Activated B cell treated with CpG ODN at 0.5 μM for 24 hours (primary cell): ENCODE measurements at regions not wholly inside any gene's neighbourhood (a gene's known extent, or its start where the extent isn't known, plus 50 kb on each side); places are given as distances from the start of the nearest gene placed in this dataset.

Experiments
- ATAC-seq: fragments of 200-7000 bp; cut with Tn5 transposase; one replicate; pipeline ENCODE4 v1.10.0; 2021; ENCODE audit warnings: low read depth, mild to moderate bottlenecking, moderate library complexity
- CTCF ChIA-PET: fragments of 350-600 bp; sonication (Branson Sonifier 250); formaldehyde crosslinking; loops from one replicate; lab custom pipeline; 2021; ENCODE audit warnings: antibody characterized with exemption; lab: Charles Lee
- POLR2A ChIA-PET: fragments of 350-600 bp; sonication (Branson Sonifier 250); formaldehyde crosslinking; loops from one replicate; lab custom pipeline; 2021; ENCODE audit warnings: antibody characterized with exemption; lab: Charles Lee
- DNase-seq: peaks from one replicate; pipeline ENCODE4 v3.0.0; 2022
- H3K27ac Mint-ChIP-seq: one replicate; pipeline ENCODE4 v1.8.0; 2020; ENCODE audit warnings: mixed read lengths
- H3K27me3 Mint-ChIP-seq: one replicate; pipeline ENCODE4 v1.8.0; 2021; ENCODE audit warnings: mixed read lengths
- H3K36me3 Mint-ChIP-seq: one replicate; pipeline ENCODE4 v1.8.0; 2021; ENCODE audit warnings: low read depth, mixed read lengths
- H3K4me1 Mint-ChIP-seq: one replicate; pipeline ENCODE4 v1.8.0; 2021; ENCODE audit warnings: mixed read lengths
- H3K4me3 Mint-ChIP-seq: one replicate; pipeline ENCODE4 v1.8.0; 2020; ENCODE audit warnings: mild to moderate bottlenecking, mixed read lengths
- H3K9me3 Mint-ChIP-seq: one replicate; pipeline ENCODE4 v1.8.0; 2020; ENCODE audit warnings: mixed read lengths
- CTCF ChIP-seq: fragments of 200-600 bp; IDR thresholded peaks from one replicate; pipeline ENCODE4 v1.8.0; 2022; ENCODE audit warnings: antibody characterized with exemption, mild to moderate bottlenecking
- intact Hi-C: fragments of 100-400 bp; cut with micrococcal nuclease; formaldehyde crosslinking; loops from one replicate; pipeline ENCODE4 v1.15.1; 2024

GRCh38 chr12:98064501-98064900 lies 450.9 kb upstream of the TMPO start:
- no peaks in the 10 kb centered on the region for H3K9me3 Mint-ChIP-seq
- POLR2A ChIA-PET = no interaction called here
- DNase-seq (no peak), ATAC-seq (no peak)
- H3K36me3 Mint-ChIP-seq = no peaks in the 10 kb centered on the region
- no peak overlapping the region for H3K4me3 Mint-ChIP-seq
- CTCF ChIA-PET = no interaction called here
- no peaks in the 10 kb centered on the region for H3K27me3 Mint-ChIP-seq
- intact Hi-C loops = no loop called here
- no peak for TF ChIP-seq CTCF
- no peaks in the 10 kb centered on the region for H3K4me1 Mint-ChIP-seq
- H3K27ac Mint-ChIP-seq = no peak overlapping the region

- intact Hi-C loops = no loop called here
These were observed 447.6 kb upstream of the TMPO start for GRCh38 chr12:98067795-98068194.

GRCh38 chr12:98073610-98074009 lies 441.8 kb upstream of the TMPO start:
- POLR2A ChIA-PET = no interaction called here
- ATAC-seq (no peak), DNase-seq (no peak)
- Mint-ChIP-seq H3K4me1 (no peaks in the 10 kb centered on the region), H3K9me3 (no peaks in the 10 kb centered on the region), H3K36me3 (no peaks in the 10 kb centered on the region), H3K27me3 (no peaks in the 10 kb centered on the region), H3K4me3 (no peak overlapping the region), H3K27ac (no peak overlapping the region)
- CTCF ChIA-PET = no interaction called here
- intact Hi-C loops = no loop called here
- TF ChIP-seq CTCF = no peak

More at GRCh38 chr12:98067795-98068194, 447.6 kb upstream of the TMPO start:
- DNase-seq (no peak), ATAC-seq (no peak)
- no peak overlapping the region for H3K27ac Mint-ChIP-seq
- no peaks in the 10 kb centered on the region for H3K27me3 Mint-ChIP-seq
- no peaks in the 10 kb centered on the region for H3K36me3 Mint-ChIP-seq
- no peak for TF ChIP-seq CTCF
- CTCF ChIA-PET = no interaction called here
- no peaks in the 10 kb centered on the region for H3K9me3 Mint-ChIP-seq
- POLR2A ChIA-PET = no interaction called here
- no peak overlapping the region for H3K4me3 Mint-ChIP-seq
- no peaks in the 10 kb centered on the region for H3K4me1 Mint-ChIP-seq

GRCh38 chr12:98074286-98074685 lies 441.1 kb upstream of the TMPO start:
- H3K36me3 Mint-ChIP-seq = no peaks in the 10 kb centered on the region
- ChIA-PET POLR2A (no interaction called here), CTCF (no interaction called here)
- no peak for DNase-seq
- H3K9me3 Mint-ChIP-seq = no peaks in the 10 kb centered on the region
- H3K27me3 Mint-ChIP-seq = no peaks in the 10 kb centered on the region
- no peak overlapping the region for H3K27ac Mint-ChIP-seq
- H3K4me1 Mint-ChIP-seq = no peaks in the 10 kb centered on the region
- no peak for TF ChIP-seq CTCF
- no peak overlapping the region for H3K4me3 Mint-ChIP-seq
- intact Hi-C loops = no loop called here
- ATAC-seq = no peak

- Mint-ChIP-seq H3K4me3 (no peak overlapping the region), H3K4me1 (no peaks in the 10 kb centered on the region), H3K27ac (no peak overlapping the region), H3K9me3 (no peaks in the 10 kb centered on the region), H3K27me3 (no peaks in the 10 kb centered on the region), H3K36me3 (no peaks in the 10 kb centered on the region)
- no peak for ATAC-seq
- CTCF ChIA-PET = no interaction called here
- TF ChIP-seq CTCF = no peak
- POLR2A ChIA-PET = no interaction called here
- intact Hi-C loops = no loop called here
- DNase-seq = no peak
These were observed 431.0 kb upstream of the TMPO start for GRCh38 chr12:98084391-98084790.
